ENCODE measurements at regions not wholly inside any gene's neighbourhood (a gene's known extent, or its start where the extent isn't known, plus 50 kb on each side); places are given as distances from the start of the nearest gene placed in this dataset.
"Not testable (repeated sequence)": the region's sequence is repeated elsewhere in the genome, so short reads cannot be mapped to it uniquely, and the experiment has no call there.

GRCh38 chr5:32165-32564, 59.8 kb upstream of the PLEKHG4B start:
- Histone ChIP-seq H3K9me3 (ENCODE audit: insufficient read depth, low read length) (no peaks in the 10 kb centered on the region), H3K9ac (ENCODE audit: low read length) (no peak overlapping the region), H3K27me3 (ENCODE audit: low read depth, low read length) (no peaks in the 10 kb centered on the region), H3K4me2 (ENCODE audit: low read length) (no peak overlapping the region), H4K20me1 (ENCODE audit: insufficient read depth, low read length) (no peaks in the 10 kb centered on the region), H3K27ac (ENCODE audit: low read length) (no peak overlapping the region), H2AFZ (ENCODE audit: low read depth, low read length) (no peak overlapping the region), H3K36me3 (replicated peaks; ENCODE audit: low read depth, low read length) (no peaks in the 10 kb centered on the region), H3K79me2 (ENCODE audit: low read length) (no peaks in the 10 kb centered on the region), H3K4me3 (ENCODE audit: low read length) (no peak overlapping the region), H3K4me1 (ENCODE audit: low read length) (no peaks in the 10 kb centered on the region)
- TF ChIP-seq EZH2phosphoT487 (IDR thresholded peaks at IDR 0.05; ENCODE audit: low read depth): no peak
- TF ChIP-seq, protein P1, sequence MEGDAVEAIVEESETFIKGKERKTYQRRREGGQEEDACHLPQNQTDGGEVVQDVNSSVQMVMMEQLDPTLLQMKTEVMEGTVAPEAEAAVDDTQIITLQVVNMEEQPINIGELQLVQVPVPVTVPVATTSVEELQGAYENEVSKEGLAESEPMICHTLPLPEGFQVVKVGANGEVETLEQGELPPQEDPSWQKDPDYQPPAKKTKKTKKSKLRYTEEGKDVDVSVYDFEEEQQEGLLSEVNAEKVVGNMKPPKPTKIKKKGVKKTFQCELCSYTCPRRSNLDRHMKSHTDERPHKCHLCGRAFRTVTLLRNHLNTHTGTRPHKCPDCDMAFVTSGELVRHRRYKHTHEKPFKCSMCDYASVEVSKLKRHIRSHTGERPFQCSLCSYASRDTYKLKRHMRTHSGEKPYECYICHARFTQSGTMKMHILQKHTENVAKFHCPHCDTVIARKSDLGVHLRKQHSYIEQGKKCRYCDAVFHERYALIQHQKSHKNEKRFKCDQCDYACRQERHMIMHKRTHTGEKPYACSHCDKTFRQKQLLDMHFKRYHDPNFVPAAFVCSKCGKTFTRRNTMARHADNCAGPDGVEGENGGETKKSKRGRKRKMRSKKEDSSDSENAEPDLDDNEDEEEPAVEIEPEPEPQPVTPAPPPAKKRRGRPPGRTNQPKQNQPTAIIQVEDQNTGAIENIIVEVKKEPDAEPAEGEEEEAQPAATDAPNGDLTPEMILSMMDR (IDR thresholded peaks at IDR 0.05; ENCODE audit: low read depth, low read length): no peak

DNA sequence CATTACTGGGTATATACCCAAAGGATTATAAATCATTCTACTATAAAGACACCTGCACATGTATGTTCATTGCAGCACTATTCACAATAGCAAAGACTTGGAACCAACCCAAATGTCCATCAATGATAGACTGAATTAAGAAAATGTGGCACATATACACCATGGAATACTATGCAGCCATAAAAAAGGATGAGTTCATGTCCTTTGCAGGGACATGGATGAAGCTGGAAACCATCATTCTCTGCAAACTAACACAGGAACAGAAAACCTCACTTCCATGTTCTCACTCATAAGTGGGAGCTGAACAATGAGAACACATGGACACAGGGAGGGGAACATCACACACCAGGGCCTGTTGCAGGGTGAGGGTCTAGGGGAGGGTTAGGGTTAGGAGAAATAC, 56.4 kb upstream of the PLEKHG4B start:
- H3K9ac ChIP-seq (ENCODE audit: low read length); H3K4me3 ChIP-seq (ENCODE audit: low read length); H3K27ac ChIP-seq (ENCODE audit: low read length); H3K36me3 ChIP-seq (replicated peaks; ENCODE audit: low read depth, low read length); H3K4me2 ChIP-seq (ENCODE audit: low read length); H3K4me1 ChIP-seq (ENCODE audit: low read length); H3K9me3 ChIP-seq (ENCODE audit: insufficient read depth, low read length); H3K27me3 ChIP-seq (ENCODE audit: low read depth, low read length); H3K79me2 ChIP-seq (ENCODE audit: low read length); H2AFZ ChIP-seq (ENCODE audit: low read depth, low read length); H4K20me1 ChIP-seq (ENCODE audit: insufficient read depth, low read length): not testable (repeated sequence)

DNA sequence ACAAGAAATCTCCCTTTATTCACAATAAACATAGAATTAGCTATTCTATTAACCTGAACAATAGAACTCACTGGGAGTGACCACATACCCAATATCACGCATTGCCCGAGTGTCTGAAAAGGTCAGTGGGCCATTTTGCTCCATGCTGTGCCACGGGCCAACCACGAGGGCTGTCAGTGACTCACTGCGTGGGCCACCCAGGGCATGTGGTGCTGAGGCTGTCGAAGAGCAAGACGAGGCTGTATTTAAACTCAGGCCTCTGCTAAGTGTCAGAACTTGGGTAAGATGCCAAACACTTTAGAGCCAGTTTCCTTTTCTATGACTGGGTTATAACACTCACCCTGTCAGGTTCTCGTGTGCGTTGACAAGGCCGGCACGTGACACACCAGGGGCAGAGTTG, 54.8 kb upstream of the PLEKHG4B start:
- not testable (repeated sequence) for H3K9me3 ChIP-seq (ENCODE audit: insufficient read depth, low read length); H3K36me3 ChIP-seq (replicated peaks; ENCODE audit: low read depth, low read length); H4K20me1 ChIP-seq (ENCODE audit: insufficient read depth, low read length); H3K79me2 ChIP-seq (ENCODE audit: low read length); H3K4me2 ChIP-seq (ENCODE audit: low read length); H3K27me3 ChIP-seq (ENCODE audit: low read depth, low read length); H3K9ac ChIP-seq (ENCODE audit: low read length); H3K27ac ChIP-seq (ENCODE audit: low read length); H2AFZ ChIP-seq (ENCODE audit: low read depth, low read length); H3K4me3 ChIP-seq (ENCODE audit: low read length); H3K4me1 ChIP-seq (ENCODE audit: low read length)

DNA sequence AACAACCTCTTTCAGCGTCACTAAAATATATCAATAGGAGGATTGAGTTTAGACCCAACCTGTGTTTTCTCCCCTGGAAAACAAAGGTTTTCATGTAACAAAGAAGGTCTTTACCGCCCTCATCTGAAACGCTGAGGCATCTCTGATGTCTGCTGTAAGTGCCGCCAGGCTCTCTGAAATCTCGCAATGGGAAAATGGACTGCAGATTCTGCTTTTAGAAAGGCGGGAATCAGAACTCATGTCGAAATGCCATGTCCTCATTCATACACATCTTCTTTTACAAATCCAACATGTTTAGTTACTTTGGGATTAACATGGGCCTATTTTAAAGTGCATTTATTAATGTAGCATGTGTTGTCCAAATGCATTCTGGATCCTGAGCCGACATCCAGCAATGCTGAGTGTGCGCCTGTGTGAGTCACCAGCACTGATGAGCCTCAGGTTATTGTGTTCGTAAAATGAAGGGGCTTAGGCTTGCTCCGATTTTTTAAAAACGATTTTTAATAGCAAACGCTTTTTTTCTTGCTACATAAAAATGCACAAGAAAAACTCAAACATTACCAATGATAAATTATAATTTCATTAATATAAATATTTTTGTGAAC, 51.9 kb upstream of the PLEKHG4B start:
- no peaks in the 10 kb centered on the region for H4K20me1 ChIP-seq (ENCODE audit: insufficient read depth, low read length)
- H2AFZ ChIP-seq (ENCODE audit: low read depth, low read length): no peak overlapping the region
- no peak overlapping the region for H3K4me3 ChIP-seq (ENCODE audit: low read length)
- 0 out of 2 replicates have a peak, but pooled peaks cover 6% of the 10 kb centered on the region for H3K27me3 ChIP-seq (ENCODE audit: low read depth, low read length)
- no peak overlapping the region for H3K4me2 ChIP-seq (ENCODE audit: low read length)
- peaks cover 10% of the 10 kb centered on the region for H3K4me1 ChIP-seq (ENCODE audit: low read length)
- H3K79me2 ChIP-seq (ENCODE audit: low read length): no peaks in the 10 kb centered on the region
- no peak for TF ChIP-seq EZH2phosphoT487 (IDR thresholded peaks at IDR 0.05; ENCODE audit: low read depth)
- TF ChIP-seq, protein P1 (IDR thresholded peaks at IDR 0.05; ENCODE audit: low read depth, low read length): no peak
- no peaks in the 10 kb centered on the region for H3K36me3 ChIP-seq (replicated peaks; ENCODE audit: low read depth, low read length)
- no peaks in the 10 kb centered on the region for H3K9me3 ChIP-seq (ENCODE audit: insufficient read depth, low read length)
- no peak overlapping the region for H3K9ac ChIP-seq (ENCODE audit: low read length)
- no peak overlapping the region for H3K27ac ChIP-seq (ENCODE audit: low read length)

All from OCI-LY3 (cell line).